ENCODE measurements at regions not wholly inside any gene's neighbourhood (a gene's known extent, or its start where the extent isn't known, plus 50 kb on each side); places are given as distances from the start of the nearest gene placed in this dataset.

- TF ChIP-seq CTCF (IDR thresholded peaks at IDR 0.05) (no peak), POLR2A (IDR thresholded peaks at IDR 0.05) (no peak)
Measured at GRCh38 chr2:192247456-192247855, 52.7 kb upstream of the TMEFF2 start.

Measured in lower leg skin (tissue), 3 donors.